ENCODE measurements at regions not wholly inside any gene's neighbourhood (a gene's known extent, or its start where the extent isn't known, plus 50 kb on each side); places are given as distances from the start of the nearest gene placed in this dataset.

DNA sequence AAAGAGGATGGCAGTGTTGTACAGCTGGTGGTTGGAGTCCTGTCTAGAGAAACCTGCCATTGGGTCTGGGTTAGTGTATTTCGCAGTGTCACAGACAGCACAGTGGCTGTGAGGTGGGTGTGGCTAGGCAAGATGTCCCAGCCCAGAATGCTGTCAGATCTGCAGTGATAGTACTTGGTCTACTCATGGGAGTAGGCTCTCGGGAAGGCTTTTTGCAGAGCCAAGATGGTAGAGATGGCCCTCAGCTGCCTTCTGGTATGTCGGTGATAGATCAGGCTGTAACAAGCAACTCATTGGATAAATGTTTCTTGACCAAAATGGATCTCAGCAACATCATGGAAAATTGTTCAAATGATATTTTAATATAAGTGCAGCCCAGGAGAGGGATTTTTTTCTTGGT, 84.3 kb upstream of the WDR1 start:
- TF ChIP-seq POLR2A (IDR thresholded peaks at IDR 0.05; ENCODE audit: low read depth, low read length) (no peak), RCOR1 (IDR thresholded peaks at IDR 0.05; ENCODE audit: insufficient replicate concordance, low read length) (no peak), MAFK (IDR thresholded peaks at IDR 0.05; ENCODE audit: low read depth, low read length) (no peak)
- TF ChIP-seq, protein P1, sequence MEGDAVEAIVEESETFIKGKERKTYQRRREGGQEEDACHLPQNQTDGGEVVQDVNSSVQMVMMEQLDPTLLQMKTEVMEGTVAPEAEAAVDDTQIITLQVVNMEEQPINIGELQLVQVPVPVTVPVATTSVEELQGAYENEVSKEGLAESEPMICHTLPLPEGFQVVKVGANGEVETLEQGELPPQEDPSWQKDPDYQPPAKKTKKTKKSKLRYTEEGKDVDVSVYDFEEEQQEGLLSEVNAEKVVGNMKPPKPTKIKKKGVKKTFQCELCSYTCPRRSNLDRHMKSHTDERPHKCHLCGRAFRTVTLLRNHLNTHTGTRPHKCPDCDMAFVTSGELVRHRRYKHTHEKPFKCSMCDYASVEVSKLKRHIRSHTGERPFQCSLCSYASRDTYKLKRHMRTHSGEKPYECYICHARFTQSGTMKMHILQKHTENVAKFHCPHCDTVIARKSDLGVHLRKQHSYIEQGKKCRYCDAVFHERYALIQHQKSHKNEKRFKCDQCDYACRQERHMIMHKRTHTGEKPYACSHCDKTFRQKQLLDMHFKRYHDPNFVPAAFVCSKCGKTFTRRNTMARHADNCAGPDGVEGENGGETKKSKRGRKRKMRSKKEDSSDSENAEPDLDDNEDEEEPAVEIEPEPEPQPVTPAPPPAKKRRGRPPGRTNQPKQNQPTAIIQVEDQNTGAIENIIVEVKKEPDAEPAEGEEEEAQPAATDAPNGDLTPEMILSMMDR (conservative IDR thresholded peaks at IDR 0.05; ENCODE audit: low read depth, low read length): no peak
